ENCODE measurements at regions not wholly inside any gene's neighbourhood (a gene's known extent, or its start where the extent isn't known, plus 50 kb on each side); places are given as distances from the start of the nearest gene placed in this dataset.
"Not testable (repeated sequence)": the region's sequence is repeated elsewhere in the genome, so short reads cannot be mapped to it uniquely, and the experiment has no call there.

- CTCF ChIA-PET, result not testable (repeated sequence)
Observed at GRCh38 chr4:180360113-180360512, 1883.1 kb upstream of the TENM3 start.

GRCh38 chr4:180363815-180364214, 1879.4 kb upstream of the TENM3 start:
- 4% methylated on average over 5 of the region's 5 CpGs for WGBS (ENCODE audit: insufficient coverage, insufficient replicate concordance, low lambda C conversion rate, missing lambda C conversion rate)
- Histone ChIP-seq H3K9ac (ENCODE audit: control insufficient read depth, insufficient read depth, low read length) (no peak overlapping the region), H3K36me3 (ENCODE audit: control insufficient read depth in 2 of 2, insufficient read depth in 2 of 2, low read length in 1 of 2) (no peaks in the 10 kb centered on the region), H3K4me1 (ENCODE audit: control insufficient read depth, insufficient read depth, low read length) (no peaks in the 10 kb centered on the region), H3K9me3 (replicated peaks; ENCODE audit: control insufficient read depth, insufficient read depth, low read length) (no peaks in the 10 kb centered on the region), H3K27ac (ENCODE audit: control insufficient read depth, insufficient read depth) (no peak overlapping the region), H4K20me1 (ENCODE audit: control insufficient read depth, insufficient read depth) (no peaks in the 10 kb centered on the region), H3K4me2 (ENCODE audit: control insufficient read depth, insufficient read depth) (no peak overlapping the region), H3K4me3 (no peak overlapping the region), H3K27me3 (replicated peaks in 1 of 2; ENCODE audit: control insufficient read depth in 2 of 2, insufficient read depth in 2 of 2, low read length in 1 of 2) (no peaks in the 10 kb centered on the region), H3K79me2 (ENCODE audit: control insufficient read depth, insufficient read depth, low read length) (no peaks in the 10 kb centered on the region), H2AFZ (ENCODE audit: control insufficient read depth, low read depth, low read length) (no peak overlapping the region)
- ChIA-PET CTCF (no interaction called here), RAD21 (ENCODE audit: unreplicated experiment) (no interaction called here), SMC1A (ENCODE audit: uncharacterized antibody, unreplicated experiment) (no interaction called here), POLR2A (no interaction called here)
- BruUV-seq (replicated peaks), result no TSS peak
- FAIRE-seq (no peak), DNase-seq (ENCODE audit: low read depth, low spot score) (no peak), ATAC-seq (no peak)
- intact Hi-C loops (cut with micrococcal nuclease; ENCODE audit: unreplicated experiment), result no loop called here
- in situ Hi-C loops (cut with MboI), result no loop called here
- TF ChIP-seq CBFB (IDR thresholded peaks at IDR 0.05; ENCODE audit: low read depth), result no peak
- TF ChIP-seq MXI1 (IDR thresholded peaks at IDR 0.05; ENCODE audit: low read depth, low read length), result no peak
- TF ChIP-seq KLF5 (IDR thresholded peaks at IDR 0.05; ENCODE audit: partially characterized antibody), result no peak
- TF ChIP-seq TARDBP (IDR thresholded peaks at IDR 0.05; ENCODE audit: borderline replicate concordance), result no peak
- no peak for TF ChIP-seq JUND (IDR thresholded peaks at IDR 0.05; ENCODE audit: low read depth, low read length)
- no peak for TF ChIP-seq ZBED1 (IDR thresholded peaks at IDR 0.05; ENCODE audit: borderline replicate concordance)
- TF ChIP-seq ZNF207 (IDR thresholded peaks at IDR 0.05; ENCODE audit: borderline replicate concordance), result no peak
- TF ChIP-seq PML (IDR thresholded peaks at IDR 0.05; ENCODE audit: low read length), result no peak
- TF ChIP-seq ZNF592 (IDR thresholded peaks at IDR 0.05), result no peak
- TF ChIP-seq NKRF (conservative IDR thresholded peaks at IDR 0.05), result no peak
- no peak for TF ChIP-seq POLR2AphosphoS5 (IDR thresholded peaks at IDR 0.05; ENCODE audit: low read length)

More at GRCh38 chr4:180360113-180360512, 1883.1 kb upstream of the TENM3 start:
- H3K4me1 ChIP-seq (ENCODE audit: control insufficient read depth, insufficient read depth, low read length); H3K27ac ChIP-seq (ENCODE audit: control insufficient read depth, insufficient read depth); H3K9me3 ChIP-seq (replicated peaks; ENCODE audit: control insufficient read depth, insufficient read depth, low read length); POLR2A ChIA-PET; H3K36me3 ChIP-seq (ENCODE audit: control insufficient read depth in 2 of 2, insufficient read depth in 2 of 2, low read length in 1 of 2); FAIRE-seq; SMC1A ChIA-PET (ENCODE audit: uncharacterized antibody, unreplicated experiment); H3K4me2 ChIP-seq (ENCODE audit: control insufficient read depth, insufficient read depth); H4K20me1 ChIP-seq (ENCODE audit: control insufficient read depth, insufficient read depth); H2AFZ ChIP-seq (ENCODE audit: control insufficient read depth, low read depth, low read length); H3K79me2 ChIP-seq (ENCODE audit: control insufficient read depth, insufficient read depth, low read length); BruUV-seq (replicated peaks); in situ Hi-C loops (cut with MboI); RAD21 ChIA-PET (ENCODE audit: unreplicated experiment); ATAC-seq; intact Hi-C loops (cut with micrococcal nuclease; ENCODE audit: unreplicated experiment); DNase-seq (ENCODE audit: low read depth, low spot score); H3K27me3 ChIP-seq (replicated peaks in 1 of 2; ENCODE audit: control insufficient read depth in 2 of 2, insufficient read depth in 2 of 2, low read length in 1 of 2); H3K9ac ChIP-seq (ENCODE audit: control insufficient read depth, insufficient read depth, low read length); H3K4me3 ChIP-seq: not testable (repeated sequence)
- WGBS (ENCODE audit: insufficient coverage, insufficient replicate concordance, low lambda C conversion rate, missing lambda C conversion rate), result 2% methylated on average over 4 of the region's 4 CpGs
- TF ChIP-seq SPI1 (IDR thresholded peaks at IDR 0.05; ENCODE audit: borderline replicate concordance, insufficient read depth, low read depth, low read length) (peak; percentile 87), CREM (IDR thresholded peaks at IDR 0.05; ENCODE audit: low read depth) (peak; percentile 10; the same call in 1 of the 2 replicates)

All from GM12878 (cell line).